Loucy (cell line): ENCODE measurements at regions not wholly inside any gene's neighbourhood (a gene's known extent, or its start where the extent isn't known, plus 50 kb on each side); places are given as distances from the start of the nearest gene placed in this dataset.

Experiments used
- CTCF ChIP-seq: fragments of 200-600 bp; sonication (generic); conservative IDR thresholded peaks from 2 replicates; pipeline ENCODE4 v1.5.1; 2014; ENCODE audit warnings: mild to moderate bottlenecking, antibody characterized with exemption, low read length
- EZH2phosphoT487 ChIP-seq: fragments of 200-600 bp; IDR thresholded peaks from 2 replicates; pipeline ENCODE4 v1.6.1; 2018; ENCODE audit warnings: antibody characterized with exemption, mild to moderate bottlenecking, moderate library complexity, borderline replicate concordance

GRCh38 chr2:101559551-101559950 lies 84.6 kb upstream of the RFX8 start:
- TF ChIP-seq CTCF (no peak), EZH2phosphoT487 (no peak)
